OCI-LY3 (cell line): ENCODE measurements at regions not wholly inside any gene's neighbourhood (a gene's known extent, or its start where the extent isn't known, plus 50 kb on each side); places are given as distances from the start of the nearest gene placed in this dataset.

Source experiments
- CTCF ChIP-seq: fragments of 200-600, 300-600 bp; sonication (generic); IDR thresholded peaks from 2 replicates; pipeline ENCODE4 v1.5.1; 2014; ENCODE audit warnings: antibody characterized with exemption, low read length, low read depth
- EZH2phosphoT487 ChIP-seq: fragments of 200-600 bp; shearing (Covaris generic); IDR thresholded peaks from 2 replicates; pipeline ENCODE4 v1.6.1; 2018; ENCODE audit warnings: antibody characterized with exemption, mixed run types, low read depth

- no peak for TF ChIP-seq CTCF
- TF ChIP-seq EZH2phosphoT487: no peak
Measured at GRCh38 chr21:29436650-29437049, 137.9 kb downstream of the BACH1 start.
